Tibial nerve (tissue), 4 donors: ENCODE measurements at regions not wholly inside any gene's neighbourhood (a gene's known extent, or its start where the extent isn't known, plus 50 kb on each side); places are given as distances from the start of the nearest gene placed in this dataset.
"Not testable (repeated sequence)": the region's sequence is repeated elsewhere in the genome, so short reads cannot be mapped to it uniquely, and the experiment has no call there.

Source experiments
- DNase-seq, 2 donors: peaks; one replicate each; pipeline ENCODE4 v3.0.0-alpha.2; 2019; ENCODE audit warnings: low spot score in 2 of 2
- H3K27ac ChIP-seq, 4 donors: fragments of 200-600 bp; sonication (generic) in 3 of 4; one replicate each; pipeline ENCODE4 v1.5.1; 2017 to 2019; ENCODE audit warnings: mild to moderate bottlenecking in 1 of 4
- H3K27me3 ChIP-seq, 2 donors: fragments of 200-600 bp; sonication (generic) in 1 of 2; one replicate each; pipeline versions ENCODE4 v1.5.1 to v1.6.0; 2017 to 2019
- H3K36me3 ChIP-seq, 3 donors: fragments of 200-600 bp; sonication (generic); one replicate each; pipeline ENCODE4 v1.5.1; 2018 to 2019
- H3K4me1 ChIP-seq, 4 donors: fragments of 200-600 bp; sonication (generic) in 3 of 4; one replicate each; pipeline ENCODE4 v1.5.1; 2017 to 2019
- H3K4me3 ChIP-seq, 4 donors: fragments of 200-600 bp; sonication (generic) in 3 of 4; one replicate each; pipeline ENCODE4 v1.5.1; 2017 to 2019; ENCODE audit warnings: mild to moderate bottlenecking in 1 of 4, moderate library complexity in 1 of 4
- H3K9me3 ChIP-seq, 4 donors: fragments of 200-600 bp; sonication (generic) in 3 of 4; one replicate each; pipeline ENCODE4 v1.5.1; 2017 to 2019
- EP300 ChIP-seq, 2 donors: sonication (generic); formaldehyde crosslinking; IDR thresholded peaks; one replicate each; pipeline ENCODE4 v1.6.1; 2017; ENCODE audit warnings: antibody characterized with exemption in 2 of 2, mild to moderate bottlenecking in 1 of 2
- POLR2A ChIP-seq, 2 donors: fragments of 450-650 bp; IDR thresholded peaks; one replicate each; pipeline ENCODE4 v1.6.1; 2017; ENCODE audit warnings: antibody characterized with exemption in 2 of 2, mild to moderate bottlenecking in 2 of 2, moderate library complexity in 2 of 2
- WGBS, 2 donors: methylation state at CpG; one replicate each; pipeline ENCODE4 v1.1.5; 2018; 5-methylcytosine and 5-hydroxymethylcytosine counted together
- TF ChIP-seq, protein P1 (sequence below), 5 experiments: fragments of 200-600 bp in 3 of 5; fragments of 450-650 bp in 2 of 5; sonication (generic) in 3 of 5; IDR thresholded peaks; one replicate each; pipeline ENCODE4 v1.5.1; 2016 to 2019; ENCODE audit warnings: antibody characterized with exemption in 5 of 5, mild to moderate bottlenecking in 3 of 5, moderate library complexity in 2 of 5

DNA sequence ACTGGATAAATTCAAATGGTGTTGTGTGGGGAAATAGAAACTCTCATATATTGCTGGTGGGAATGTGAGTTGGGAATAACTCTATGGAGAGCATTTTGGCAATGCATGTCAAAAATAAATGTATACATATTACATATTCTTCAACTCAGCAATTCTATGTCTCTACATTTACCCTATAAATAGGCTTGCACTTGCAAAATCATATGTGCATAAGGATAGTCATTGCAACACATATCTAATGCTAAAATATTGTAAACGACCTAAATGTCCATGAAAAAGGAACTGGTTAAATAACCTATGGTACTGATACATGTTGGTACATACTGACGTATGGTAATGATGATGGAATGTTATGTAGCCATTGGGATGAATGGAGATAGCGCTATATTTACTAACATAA, 94.5 kb upstream of the CHD1 start:
- WGBS, 2 donors = 82 to 88% methylated on average over 3 of the region's 3 CpGs
- peaks cover 0 to 35% (median 20%) of the 10 kb centered on the region in 4 donors for H3K4me1 ChIP-seq
- no peaks in the 10 kb centered on the region for H3K9me3 ChIP-seq
- H3K4me3 ChIP-seq = no peak overlapping the region
- no peak for DNase-seq
- H3K36me3 ChIP-seq = no peaks in the 10 kb centered on the region
- TF ChIP-seq POLR2A (IDR thresholded peaks at IDR 0.05) = no peak
- TF ChIP-seq, protein P1, sequence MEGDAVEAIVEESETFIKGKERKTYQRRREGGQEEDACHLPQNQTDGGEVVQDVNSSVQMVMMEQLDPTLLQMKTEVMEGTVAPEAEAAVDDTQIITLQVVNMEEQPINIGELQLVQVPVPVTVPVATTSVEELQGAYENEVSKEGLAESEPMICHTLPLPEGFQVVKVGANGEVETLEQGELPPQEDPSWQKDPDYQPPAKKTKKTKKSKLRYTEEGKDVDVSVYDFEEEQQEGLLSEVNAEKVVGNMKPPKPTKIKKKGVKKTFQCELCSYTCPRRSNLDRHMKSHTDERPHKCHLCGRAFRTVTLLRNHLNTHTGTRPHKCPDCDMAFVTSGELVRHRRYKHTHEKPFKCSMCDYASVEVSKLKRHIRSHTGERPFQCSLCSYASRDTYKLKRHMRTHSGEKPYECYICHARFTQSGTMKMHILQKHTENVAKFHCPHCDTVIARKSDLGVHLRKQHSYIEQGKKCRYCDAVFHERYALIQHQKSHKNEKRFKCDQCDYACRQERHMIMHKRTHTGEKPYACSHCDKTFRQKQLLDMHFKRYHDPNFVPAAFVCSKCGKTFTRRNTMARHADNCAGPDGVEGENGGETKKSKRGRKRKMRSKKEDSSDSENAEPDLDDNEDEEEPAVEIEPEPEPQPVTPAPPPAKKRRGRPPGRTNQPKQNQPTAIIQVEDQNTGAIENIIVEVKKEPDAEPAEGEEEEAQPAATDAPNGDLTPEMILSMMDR (IDR thresholded peaks at IDR 0.05) = no peak
- no peak for TF ChIP-seq EP300 (IDR thresholded peaks at IDR 0.05)
- H3K27me3 ChIP-seq = no peaks in the 10 kb centered on the region
- no peak overlapping the region for H3K27ac ChIP-seq

DNA sequence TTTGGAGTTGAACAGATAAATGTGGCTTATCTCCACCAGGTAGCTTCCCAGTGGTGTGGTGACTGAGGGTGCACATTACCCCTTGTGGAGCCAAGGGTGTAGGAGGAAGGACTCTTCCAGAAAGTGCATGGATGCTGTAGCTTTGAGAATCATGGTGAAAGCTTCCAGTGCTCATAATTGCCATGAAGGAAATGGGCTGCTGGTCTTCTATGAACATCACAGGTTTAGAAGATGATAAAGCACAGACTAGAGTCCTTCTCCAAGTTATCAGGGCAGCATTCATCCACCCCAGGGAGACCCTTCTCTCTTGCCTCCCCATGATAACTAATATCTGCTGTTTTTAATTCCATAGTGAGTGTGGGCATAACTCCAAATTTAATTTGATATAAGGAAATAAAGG, 93.4 kb upstream of the CHD1 start:
- no peak for TF ChIP-seq POLR2A (IDR thresholded peaks at IDR 0.05)
- Histone ChIP-seq H3K4me1 (peaks cover 0 to 27% (median 16%) of the 10 kb centered on the region in 4 donors), H3K27ac (no peak overlapping the region), H3K4me3 (no peak overlapping the region), H3K36me3 (no peaks in the 10 kb centered on the region), H3K9me3 (no peaks in the 10 kb centered on the region), H3K27me3 (no peaks in the 10 kb centered on the region)
- DNase-seq = no peak

DNA sequence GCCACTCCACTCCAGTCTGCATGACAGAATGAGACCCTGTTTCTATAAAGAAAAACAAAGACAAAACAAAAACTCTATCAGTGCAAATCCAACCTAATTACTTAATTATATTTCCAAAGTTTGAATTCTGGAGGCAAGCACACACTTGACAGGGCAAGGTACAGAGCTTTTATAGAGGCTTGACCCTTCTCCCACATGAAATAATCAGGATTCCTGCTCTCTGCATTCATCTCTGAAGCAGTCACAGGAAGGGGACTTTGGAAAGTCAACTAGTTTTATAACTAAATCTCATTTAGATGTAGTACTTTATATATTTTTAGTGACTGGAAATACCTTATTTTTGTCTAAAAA, 91.9 kb upstream of the CHD1 start:
- Histone ChIP-seq H3K9me3 (no peaks in the 10 kb centered on the region), H3K36me3 (no peaks in the 10 kb centered on the region), H3K27me3 (no peaks in the 10 kb centered on the region), H3K4me1 (peaks cover 0 to 21% (median 7%) of the 10 kb centered on the region in 4 donors), H3K4me3 (no peak overlapping the region), H3K27ac (peak overlapping the region in 1 of 4 donors; percentile 10)
- DNase-seq = no peak
- TF ChIP-seq POLR2A (IDR thresholded peaks at IDR 0.05) = no peak
- no peak for TF ChIP-seq EP300 (IDR thresholded peaks at IDR 0.05)

DNA sequence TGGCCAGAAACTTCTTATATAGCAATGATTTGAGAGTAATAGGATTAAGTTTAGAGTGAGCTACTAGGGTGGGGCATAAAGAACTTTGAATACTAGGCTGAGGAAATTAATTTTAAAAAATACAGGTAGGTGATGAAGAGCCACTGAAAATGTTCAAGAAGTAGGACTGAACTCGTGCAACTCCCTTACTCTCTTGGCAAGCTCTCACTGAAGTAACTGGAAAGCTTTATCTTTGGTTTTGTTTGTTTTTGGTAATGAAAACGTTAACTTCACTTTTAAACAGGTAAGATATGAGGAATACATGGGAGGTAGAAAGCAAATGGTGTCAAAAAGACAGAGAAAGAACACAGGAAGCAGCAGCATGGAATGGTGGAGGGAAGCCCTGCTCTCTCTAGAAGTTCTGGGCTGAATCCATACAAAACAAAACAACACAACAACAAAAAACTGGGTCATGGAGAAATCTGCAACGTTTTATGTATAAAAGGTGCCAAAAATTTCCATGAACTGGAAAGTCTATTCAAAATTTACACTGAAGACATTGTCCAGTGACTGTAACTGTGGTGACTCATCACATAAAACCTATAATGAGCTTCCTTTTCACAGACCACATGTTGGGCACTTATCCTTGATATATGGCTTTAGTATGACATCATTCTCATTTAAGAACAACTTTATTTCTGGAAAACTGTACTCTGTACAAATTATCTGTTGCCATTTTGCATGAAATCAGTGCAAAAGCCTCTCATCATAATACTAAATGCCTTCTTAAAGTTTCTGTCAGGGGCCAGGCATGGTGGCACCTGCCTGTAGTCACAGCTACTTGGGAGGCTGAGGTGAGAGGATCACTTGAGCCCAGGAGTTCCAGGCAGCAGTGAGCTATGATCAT, 91.2 kb upstream of the CHD1 start:
- no peak for DNase-seq
- Histone ChIP-seq H3K9me3 (no peaks in the 10 kb centered on the region), H3K4me1 (peaks cover 0 to 20% (median 6%) of the 10 kb centered on the region in 4 donors), H3K36me3 (no peaks in the 10 kb centered on the region), H3K4me3 (no peak overlapping the region), H3K27me3 (no peaks in the 10 kb centered on the region), H3K27ac (peak overlapping the region in 2 of 4 donors; percentile 10 to 17)
- TF ChIP-seq, protein P1 (IDR thresholded peaks at IDR 0.05) = no peak
- TF ChIP-seq EP300 (IDR thresholded peaks at IDR 0.05) = no peak
- WGBS, 2 donors = 24 to 32% methylated on average over 3 of the region's 3 CpGs

DNA sequence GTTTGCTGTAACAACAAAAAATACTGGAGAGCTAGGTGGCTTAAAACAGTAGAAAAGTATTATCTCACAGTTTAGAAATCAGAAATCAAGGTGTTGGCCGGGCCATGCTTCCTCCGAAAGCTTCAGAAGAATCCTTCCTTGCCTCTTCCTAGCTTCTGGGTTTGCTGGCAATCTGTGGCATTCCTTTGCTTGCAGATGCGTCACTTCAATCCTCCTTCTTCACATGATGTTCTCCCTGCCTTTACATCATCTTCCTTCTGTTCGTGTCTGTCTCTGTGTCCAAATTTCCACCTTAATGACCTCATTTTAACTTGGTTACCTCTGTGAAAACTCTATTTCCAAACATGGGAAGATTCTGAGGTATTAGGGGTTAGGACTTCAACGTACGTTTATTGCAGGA, 90.4 kb upstream of the CHD1 start:
- Histone ChIP-seq H3K4me1 (peaks cover 0 to 16% (median 6%) of the 10 kb centered on the region in 4 donors), H3K36me3 (no peaks in the 10 kb centered on the region), H3K27ac (peak overlapping the region in 1 of 4 donors; percentile 10), H3K27me3 (no peaks in the 10 kb centered on the region), H3K9me3 (no peaks in the 10 kb centered on the region), H3K4me3 (no peak overlapping the region)
- TF ChIP-seq EP300 (IDR thresholded peaks at IDR 0.05) = no peak
- 85 to 92% methylated on average over 6 of the region's 6 CpGs for WGBS, 2 donors
- no peak for DNase-seq

DNA sequence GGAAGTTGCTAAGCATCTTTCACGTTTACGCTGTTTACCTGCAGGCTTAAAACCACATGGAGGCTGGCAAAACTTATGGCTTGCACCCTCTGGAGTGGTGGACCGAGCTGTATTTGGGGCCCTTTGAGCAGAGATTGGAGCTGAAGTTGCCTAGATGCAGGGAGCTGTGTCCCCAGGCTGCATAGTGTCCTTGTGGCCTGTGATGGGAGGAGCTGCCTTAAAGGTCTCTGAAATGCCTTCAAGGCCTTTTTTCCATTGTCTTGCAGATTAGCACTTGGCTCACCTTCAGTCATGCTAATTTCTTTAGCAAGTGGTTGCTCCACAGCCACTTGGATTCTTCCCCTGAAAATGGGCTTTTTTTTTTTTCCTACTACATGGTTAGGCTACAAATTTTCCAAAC, 81.5 kb upstream of the CHD1 start:
- Histone ChIP-seq H3K27ac (no peak overlapping the region), H3K4me1 (no peaks in the 10 kb centered on the region), H3K9me3 (no peaks in the 10 kb centered on the region), H3K36me3 (no peaks in the 10 kb centered on the region), H3K27me3 (no peaks in the 10 kb centered on the region), H3K4me3 (no peak overlapping the region)
- TF ChIP-seq, protein P1 (IDR thresholded peaks at IDR 0.05) = no peak
- no peak for TF ChIP-seq EP300 (IDR thresholded peaks at IDR 0.05)
- TF ChIP-seq POLR2A (IDR thresholded peaks at IDR 0.05) = no peak
- WGBS, 2 donors = 76% methylated on average over 2 of the region's 3 CpGs; no CpG with 5 or more reads in 1 of the 2 donors
- DNase-seq = no peak

DNA sequence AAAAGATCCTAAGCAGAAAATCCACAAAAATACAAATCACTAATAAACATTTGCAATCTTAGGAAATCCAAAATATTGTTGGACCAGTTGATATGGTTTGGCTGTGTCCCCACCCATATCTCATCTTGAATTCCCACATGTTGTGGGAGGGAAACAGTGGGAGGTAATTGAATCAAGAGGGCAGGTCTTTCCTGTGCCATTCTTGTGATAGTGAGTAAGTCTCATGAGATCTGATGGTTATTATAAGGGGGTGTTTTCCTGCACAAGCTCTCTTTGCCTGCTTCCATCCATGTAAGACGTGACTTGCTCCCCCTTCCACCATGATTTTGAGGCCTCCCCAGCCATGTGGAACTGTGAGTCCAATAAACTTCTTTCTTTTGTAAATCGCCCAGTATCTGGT, 79.2 kb upstream of the CHD1 start:
- WGBS, 2 donors = 80 to 88% methylated on average over 2 of the region's 2 CpGs
- not testable (repeated sequence) for H3K27me3 ChIP-seq, H3K9me3 ChIP-seq, H3K27ac ChIP-seq, H3K4me1 ChIP-seq, H3K36me3 ChIP-seq, H3K4me3 ChIP-seq, DNase-seq
